ENCODE measurements at regions not wholly inside any gene's neighbourhood (a gene's known extent, or its start where the extent isn't known, plus 50 kb on each side); places are given as distances from the start of the nearest gene placed in this dataset.
"Not testable (repeated sequence)": the region's sequence is repeated elsewhere in the genome, so short reads cannot be mapped to it uniquely, and the experiment has no call there.

DNA sequence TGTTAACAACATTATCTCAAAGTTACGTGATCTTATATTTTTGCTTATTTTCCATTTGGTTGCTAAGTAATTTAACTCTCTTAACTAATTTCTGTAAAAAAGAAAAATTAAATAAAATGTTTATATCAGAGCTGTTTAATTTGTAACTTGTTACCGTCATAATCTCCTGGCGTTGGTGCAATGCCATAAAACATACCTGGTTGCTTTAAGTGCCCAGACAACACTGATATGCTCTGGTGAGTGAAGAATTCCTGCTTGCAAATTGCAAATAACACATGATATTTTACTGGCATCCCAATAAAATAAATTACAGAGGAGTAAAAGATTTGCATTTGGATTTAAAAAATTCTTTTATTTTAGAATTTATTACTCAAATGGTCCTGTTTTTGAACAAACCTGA is 640.1 kb upstream of the MIS18BP1 start:
- Histone ChIP-seq H3K4me3 (ENCODE audit: low read depth, low read length) (no peak overlapping the region), H3K36me3 (ENCODE audit: control insufficient read depth, insufficient read depth, low read length) (no peaks in the 10 kb centered on the region), H3K9me3 (no peaks in the 10 kb centered on the region), H3K27me3 (replicated peaks; ENCODE audit: control insufficient read depth, insufficient read depth, low read length) (no peaks in the 10 kb centered on the region), H3K4me1 (no peaks in the 10 kb centered on the region)
- Mint-ChIP-seq H3K4me1 (ENCODE audit: low read depth, unreplicated experiment) (no peaks in the 10 kb centered on the region), H3K9me3 (ENCODE audit: unreplicated experiment) (peaks cover 10% of the 10 kb centered on the region), H3K36me3 (ENCODE audit: insufficient read depth, unreplicated experiment) (no peaks in the 10 kb centered on the region), H3K27ac (ENCODE audit: unreplicated experiment) (no peak overlapping the region), H3K27me3 (ENCODE audit: insufficient read depth, unreplicated experiment) (peaks cover 3% of the 10 kb centered on the region), H3K4me3 (ENCODE audit: unreplicated experiment) (no peak overlapping the region)
- intact Hi-C loops (cut with micrococcal nuclease; ENCODE audit: unreplicated experiment) = no loop called here
- CTCF ChIA-PET = no interaction called here
- TF ChIP-seq, protein P1, sequence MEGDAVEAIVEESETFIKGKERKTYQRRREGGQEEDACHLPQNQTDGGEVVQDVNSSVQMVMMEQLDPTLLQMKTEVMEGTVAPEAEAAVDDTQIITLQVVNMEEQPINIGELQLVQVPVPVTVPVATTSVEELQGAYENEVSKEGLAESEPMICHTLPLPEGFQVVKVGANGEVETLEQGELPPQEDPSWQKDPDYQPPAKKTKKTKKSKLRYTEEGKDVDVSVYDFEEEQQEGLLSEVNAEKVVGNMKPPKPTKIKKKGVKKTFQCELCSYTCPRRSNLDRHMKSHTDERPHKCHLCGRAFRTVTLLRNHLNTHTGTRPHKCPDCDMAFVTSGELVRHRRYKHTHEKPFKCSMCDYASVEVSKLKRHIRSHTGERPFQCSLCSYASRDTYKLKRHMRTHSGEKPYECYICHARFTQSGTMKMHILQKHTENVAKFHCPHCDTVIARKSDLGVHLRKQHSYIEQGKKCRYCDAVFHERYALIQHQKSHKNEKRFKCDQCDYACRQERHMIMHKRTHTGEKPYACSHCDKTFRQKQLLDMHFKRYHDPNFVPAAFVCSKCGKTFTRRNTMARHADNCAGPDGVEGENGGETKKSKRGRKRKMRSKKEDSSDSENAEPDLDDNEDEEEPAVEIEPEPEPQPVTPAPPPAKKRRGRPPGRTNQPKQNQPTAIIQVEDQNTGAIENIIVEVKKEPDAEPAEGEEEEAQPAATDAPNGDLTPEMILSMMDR (IDR thresholded peaks at IDR 0.05; ENCODE audit: insufficient read depth in 1 of 2, low read depth in 1 of 2, low read length in 1 of 2, severe bottlenecking in 1 of 2, unreplicated experiment in 1 of 2) = no peak
- POLR2A ChIA-PET = no interaction called here
- no peak for DNase-seq
- no TSS peak for BruUV-seq (replicated peaks)

DNA sequence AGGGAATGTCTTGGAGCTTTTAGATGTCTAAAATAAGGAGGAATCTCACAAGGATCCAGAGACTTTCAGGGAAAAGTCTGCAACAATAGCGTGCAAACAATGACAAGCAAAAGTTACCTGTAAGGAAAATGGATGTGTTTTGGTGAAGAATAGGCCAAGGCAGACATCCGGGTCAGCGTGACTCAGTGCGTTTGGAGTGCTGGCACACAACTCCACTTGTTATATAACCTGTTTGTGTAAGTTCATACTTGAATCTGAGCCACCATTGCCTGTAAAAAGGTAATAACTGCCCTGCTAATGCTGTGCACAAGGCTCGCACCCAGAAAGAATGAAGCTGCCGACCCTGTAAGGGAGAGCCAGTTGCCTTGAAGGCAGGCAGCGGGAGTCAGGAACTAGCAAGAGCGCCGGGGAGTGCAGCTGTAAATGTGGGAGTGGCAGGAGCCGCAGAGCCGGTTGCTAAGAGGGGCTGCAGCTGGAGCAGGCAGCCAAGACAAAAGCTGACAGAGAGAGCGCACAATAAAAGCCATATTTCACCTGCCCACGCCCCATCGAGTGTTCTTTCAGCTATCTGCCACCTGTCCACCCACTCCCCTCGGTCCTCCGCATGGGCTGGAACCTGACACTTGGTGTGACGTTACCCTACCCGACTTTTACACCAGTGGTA is 638.5 kb upstream of the MIS18BP1 start:
- POLR2A ChIA-PET = no interaction called here
- Mint-ChIP-seq H3K27ac (ENCODE audit: unreplicated experiment) (no peak overlapping the region), H3K9me3 (ENCODE audit: unreplicated experiment) (peaks cover 10% of the 10 kb centered on the region), H3K27me3 (ENCODE audit: insufficient read depth, unreplicated experiment) (peaks cover 3% of the 10 kb centered on the region), H3K4me1 (ENCODE audit: low read depth, unreplicated experiment) (no peaks in the 10 kb centered on the region), H3K36me3 (ENCODE audit: insufficient read depth, unreplicated experiment) (no peaks in the 10 kb centered on the region), H3K4me3 (ENCODE audit: unreplicated experiment) (no peak overlapping the region)
- TF ChIP-seq, protein P1 (IDR thresholded peaks at IDR 0.05; ENCODE audit: insufficient read depth in 1 of 2, low read depth in 1 of 2, low read length in 1 of 2, severe bottlenecking in 1 of 2, unreplicated experiment in 1 of 2) = no peak
- BruUV-seq (replicated peaks) = no TSS peak
- Histone ChIP-seq H3K4me3 (ENCODE audit: low read depth, low read length) (no peak overlapping the region), H3K9me3 (no peaks in the 10 kb centered on the region), H3K27me3 (replicated peaks; ENCODE audit: control insufficient read depth, insufficient read depth, low read length) (no peaks in the 10 kb centered on the region), H3K4me1 (no peaks in the 10 kb centered on the region), H3K36me3 (ENCODE audit: control insufficient read depth, insufficient read depth, low read length) (no peaks in the 10 kb centered on the region)
- DNase-seq = peak in 1 of 2 experiments; percentile 5
- CTCF ChIA-PET = no interaction called here
- intact Hi-C loops (cut with micrococcal nuclease; ENCODE audit: unreplicated experiment) = no loop called here

DNA sequence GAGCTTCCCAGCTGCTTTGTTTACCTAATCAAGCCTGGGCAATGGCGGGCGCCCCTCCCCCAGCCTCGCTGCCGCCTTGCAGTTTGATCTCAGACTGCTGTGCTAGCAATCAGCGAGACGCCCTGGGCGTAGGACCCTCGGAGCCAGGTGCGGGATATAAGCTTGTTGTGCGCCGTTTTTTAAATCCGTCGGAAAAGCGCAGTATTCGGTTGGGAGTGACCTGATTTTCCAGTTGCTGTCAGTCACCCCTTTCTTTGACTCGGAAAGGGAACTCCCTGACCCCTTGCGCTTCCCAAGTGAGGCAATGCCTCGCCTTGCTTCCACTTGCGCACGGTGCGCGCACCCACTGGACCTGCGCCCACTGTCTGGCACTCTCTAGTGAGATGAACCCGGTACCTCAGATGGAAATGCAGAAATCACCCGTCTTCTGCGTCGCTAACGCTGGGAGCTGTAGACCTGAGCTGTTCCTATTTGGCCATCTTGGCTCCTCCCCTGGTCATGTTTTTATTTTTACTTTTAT is 635.8 kb upstream of the MIS18BP1 start:
- H3K36me3 Mint-ChIP-seq (ENCODE audit: insufficient read depth, unreplicated experiment); H3K9me3 ChIP-seq; H3K4me1 ChIP-seq; H3K4me1 Mint-ChIP-seq (ENCODE audit: low read depth, unreplicated experiment); intact Hi-C loops (cut with micrococcal nuclease; ENCODE audit: unreplicated experiment); POLR2A ChIA-PET; H3K27me3 ChIP-seq (replicated peaks; ENCODE audit: control insufficient read depth, insufficient read depth, low read length); H3K27me3 Mint-ChIP-seq (ENCODE audit: insufficient read depth, unreplicated experiment); CTCF ChIA-PET; BruUV-seq (replicated peaks); DNase-seq; H3K27ac Mint-ChIP-seq (ENCODE audit: unreplicated experiment); H3K9me3 Mint-ChIP-seq (ENCODE audit: unreplicated experiment); H3K36me3 ChIP-seq (ENCODE audit: control insufficient read depth, insufficient read depth, low read length): not testable (repeated sequence)
- peak overlapping the region; percentile 61 for H3K4me3 Mint-ChIP-seq (ENCODE audit: unreplicated experiment)
- peak overlapping the region; percentile 30 for H3K4me3 ChIP-seq (ENCODE audit: low read depth, low read length)
